ENCODE measurements at regions not wholly inside any gene's neighbourhood (a gene's known extent, or its start where the extent isn't known, plus 50 kb on each side); places are given as distances from the start of the nearest gene placed in this dataset.

DNA sequence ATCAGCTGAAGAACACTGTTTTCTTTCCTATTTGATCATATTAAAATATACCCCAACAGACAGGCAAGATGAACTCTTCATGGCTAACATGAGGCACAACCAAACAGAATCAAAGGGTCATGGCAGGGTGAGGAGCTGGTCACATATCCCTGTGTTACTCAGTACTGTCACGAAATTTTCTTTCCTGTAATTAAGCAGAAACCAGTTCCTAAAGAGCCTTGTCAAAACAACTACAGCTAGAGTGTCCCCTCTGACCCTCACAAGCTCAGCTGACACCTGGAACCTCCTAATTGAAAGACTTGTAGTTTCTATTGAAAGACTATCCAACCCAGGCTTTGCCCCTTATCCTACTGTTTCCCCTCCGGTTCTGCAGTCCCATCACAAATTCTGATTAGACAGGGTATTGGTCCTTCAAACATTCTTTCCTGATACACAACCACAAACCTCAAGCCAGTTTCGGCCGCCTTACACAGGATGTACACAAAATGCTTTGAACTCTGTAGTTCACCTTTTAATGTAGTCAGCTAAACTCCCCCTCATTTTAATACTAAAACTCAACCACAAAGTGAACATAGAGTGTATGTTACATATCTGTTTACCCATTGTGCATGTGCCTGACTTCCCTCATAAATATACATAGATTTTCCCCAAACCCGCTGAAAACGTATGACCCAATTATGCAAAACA, 651.9 kb downstream of the MRPL39 start:
- no peaks in the 10 kb centered on the region for H3K4me1 ChIP-seq
- no peaks in the 10 kb centered on the region for H3K9me3 ChIP-seq
- H3K27me3 ChIP-seq, result no peaks in the 10 kb centered on the region
- H3K4me3 ChIP-seq, result no peak overlapping the region
- WGBS, 2 donors (ENCODE audit: low coverage in 1 of 2), result 43 to 47% methylated on average over 5 to 6 of the region's 6 CpGs
- peak; percentile 33 for DNase-seq
- intact Hi-C loops (cut with DNase I; ENCODE audit: low total_unique reads), result no loop called here
- no peak overlapping the region for H3K27ac ChIP-seq
- in situ Hi-C loops (cut with MboI; ENCODE audit: low pct_ligation_motif_present in 1 of 4, low pct_unique_long_range_greater_than_20kb in 1 of 4, low sequenced_read_pairs in 3 of 4), result no loop called here
- TF ChIP-seq, protein P1, sequence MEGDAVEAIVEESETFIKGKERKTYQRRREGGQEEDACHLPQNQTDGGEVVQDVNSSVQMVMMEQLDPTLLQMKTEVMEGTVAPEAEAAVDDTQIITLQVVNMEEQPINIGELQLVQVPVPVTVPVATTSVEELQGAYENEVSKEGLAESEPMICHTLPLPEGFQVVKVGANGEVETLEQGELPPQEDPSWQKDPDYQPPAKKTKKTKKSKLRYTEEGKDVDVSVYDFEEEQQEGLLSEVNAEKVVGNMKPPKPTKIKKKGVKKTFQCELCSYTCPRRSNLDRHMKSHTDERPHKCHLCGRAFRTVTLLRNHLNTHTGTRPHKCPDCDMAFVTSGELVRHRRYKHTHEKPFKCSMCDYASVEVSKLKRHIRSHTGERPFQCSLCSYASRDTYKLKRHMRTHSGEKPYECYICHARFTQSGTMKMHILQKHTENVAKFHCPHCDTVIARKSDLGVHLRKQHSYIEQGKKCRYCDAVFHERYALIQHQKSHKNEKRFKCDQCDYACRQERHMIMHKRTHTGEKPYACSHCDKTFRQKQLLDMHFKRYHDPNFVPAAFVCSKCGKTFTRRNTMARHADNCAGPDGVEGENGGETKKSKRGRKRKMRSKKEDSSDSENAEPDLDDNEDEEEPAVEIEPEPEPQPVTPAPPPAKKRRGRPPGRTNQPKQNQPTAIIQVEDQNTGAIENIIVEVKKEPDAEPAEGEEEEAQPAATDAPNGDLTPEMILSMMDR (IDR thresholded peaks at IDR 0.05), result no peak
- TF ChIP-seq POLR2A (IDR thresholded peaks at IDR 0.05) (no peak), EP300 (IDR thresholded peaks at IDR 0.05; ENCODE audit: low read depth) (no peak), POLR2AphosphoS5 (IDR thresholded peaks at IDR 0.05) (no peak)
- H3K36me3 ChIP-seq, result no peaks in the 10 kb centered on the region

DNA sequence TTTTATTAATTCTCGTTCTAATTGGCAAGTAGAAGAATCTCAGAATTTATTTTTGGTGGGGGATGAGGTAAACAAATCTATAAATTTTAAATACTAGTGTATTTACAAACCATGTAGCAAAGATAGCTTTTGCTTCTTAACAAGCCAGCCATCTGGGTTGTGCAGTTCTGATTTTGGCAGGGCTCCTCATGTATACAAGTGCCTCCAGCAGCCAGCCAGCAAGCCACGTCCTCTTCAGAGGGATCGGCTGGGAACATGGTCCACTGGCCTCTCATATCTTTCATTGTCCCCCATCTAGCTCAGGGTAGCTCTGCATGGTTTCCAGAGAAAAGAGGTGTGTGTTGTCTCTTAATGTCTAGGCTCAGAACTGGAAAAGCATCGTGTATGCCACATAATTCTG, 659.1 kb downstream of the MRPL39 start:
- no peak for DNase-seq
- no peak overlapping the region for H3K27ac ChIP-seq
- WGBS, 2 donors (ENCODE audit: low coverage in 1 of 2), result 37 to 52% methylated on average over 2 to 4 of the region's 4 CpGs
- H3K27me3 ChIP-seq, result no peaks in the 10 kb centered on the region
- in situ Hi-C loops (cut with MboI; ENCODE audit: low pct_ligation_motif_present in 1 of 4, low pct_unique_long_range_greater_than_20kb in 1 of 4, low sequenced_read_pairs in 3 of 4) (no loop called here), intact Hi-C loops (cut with DNase I; ENCODE audit: low total_unique reads) (no loop called here)
- H3K4me1 ChIP-seq, result no peaks in the 10 kb centered on the region
- no peaks in the 10 kb centered on the region for H3K36me3 ChIP-seq
- H3K4me3 ChIP-seq, result no peak overlapping the region
- no peaks in the 10 kb centered on the region for H3K9me3 ChIP-seq
- no peak for TF ChIP-seq POLR2A (IDR thresholded peaks at IDR 0.05)
- TF ChIP-seq POLR2AphosphoS5 (IDR thresholded peaks at IDR 0.05), result no peak
- TF ChIP-seq, protein P1 (IDR thresholded peaks at IDR 0.05), result no peak
- no peak for TF ChIP-seq EP300 (IDR thresholded peaks at IDR 0.05; ENCODE audit: low read depth)

DNA sequence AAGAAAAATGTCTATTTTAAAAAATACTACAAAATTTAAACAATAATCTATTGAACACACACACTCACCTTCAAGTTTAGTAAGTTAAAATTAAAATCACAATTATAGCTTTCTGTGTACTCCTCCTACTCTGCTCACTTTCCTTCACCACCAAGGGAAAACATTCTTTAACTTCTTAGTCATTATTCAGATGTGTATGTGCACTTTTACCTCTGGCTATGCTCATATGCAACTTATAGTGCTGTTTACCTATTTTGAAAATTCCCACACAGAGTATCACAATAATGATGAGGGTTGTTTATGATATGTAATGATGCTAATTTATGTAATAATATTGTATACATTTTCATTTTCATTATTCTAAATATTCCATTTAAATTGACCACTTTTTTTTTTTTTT, 661.4 kb downstream of the MRPL39 start:
- Histone ChIP-seq H3K27me3 (no peaks in the 10 kb centered on the region), H3K9me3 (no peaks in the 10 kb centered on the region), H3K4me3 (no peak overlapping the region), H3K27ac (no peak overlapping the region), H3K4me1 (no peaks in the 10 kb centered on the region), H3K36me3 (no peaks in the 10 kb centered on the region)
- no peak for DNase-seq
- intact Hi-C loops (cut with DNase I; ENCODE audit: low total_unique reads), result no loop called here
- in situ Hi-C loops (cut with MboI; ENCODE audit: low pct_ligation_motif_present in 1 of 4, low pct_unique_long_range_greater_than_20kb in 1 of 4, low sequenced_read_pairs in 3 of 4), result no loop called here
- no peak for TF ChIP-seq POLR2AphosphoS5 (IDR thresholded peaks at IDR 0.05)
- TF ChIP-seq, protein P1 (IDR thresholded peaks at IDR 0.05), result no peak

DNA sequence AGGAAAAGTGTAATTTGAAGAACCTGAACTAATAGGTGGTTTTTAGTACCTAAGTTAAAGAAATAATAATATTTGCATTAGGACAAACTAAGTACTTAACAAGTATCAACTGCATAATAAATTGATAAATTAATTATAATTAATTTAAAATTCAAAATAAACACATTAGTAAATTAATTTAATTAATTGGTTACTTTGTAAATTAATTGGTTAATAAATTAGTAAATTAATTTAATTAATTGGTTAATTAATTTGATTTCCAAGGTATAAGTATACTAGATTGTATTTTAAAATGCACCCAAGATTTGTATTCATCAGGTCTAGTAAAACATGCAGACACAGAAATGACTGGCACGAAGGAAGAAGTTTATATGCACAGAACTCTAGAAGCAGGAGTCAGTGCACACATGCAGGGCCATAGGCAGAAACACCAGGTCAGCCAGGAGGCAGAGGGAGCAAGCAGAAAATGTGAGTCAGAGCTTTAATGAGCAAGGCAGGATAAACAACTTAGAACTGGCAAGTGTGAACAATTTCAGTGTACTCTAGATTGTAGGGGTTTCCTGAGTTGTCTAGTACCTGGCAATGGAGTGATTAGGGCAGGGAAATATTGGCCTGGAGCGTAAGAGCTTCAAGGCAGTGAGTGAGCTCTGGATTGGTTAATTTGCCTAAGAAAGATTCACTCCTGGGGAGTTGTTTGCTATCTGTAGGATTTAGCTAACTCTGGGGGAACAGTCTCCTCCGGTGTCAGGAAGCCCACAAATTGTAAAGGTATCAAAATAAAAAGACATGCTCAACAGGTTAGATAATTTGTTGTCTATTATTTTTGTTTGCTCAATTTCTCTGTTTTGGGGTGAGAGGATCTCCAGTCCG, 665.7 kb downstream of the MRPL39 start:
- no peak for DNase-seq
- intact Hi-C loops (cut with DNase I; ENCODE audit: low total_unique reads), result no loop called here
- no peak overlapping the region for H3K4me3 ChIP-seq
- no peak for TF ChIP-seq POLR2A (IDR thresholded peaks at IDR 0.05)
- TF ChIP-seq EP300 (IDR thresholded peaks at IDR 0.05; ENCODE audit: low read depth), result no peak
- peak in 1 of 3 donors; percentile 35 for TF ChIP-seq POLR2AphosphoS5 (IDR thresholded peaks at IDR 0.05)
- no peak overlapping the region for H3K27ac ChIP-seq
- peaks cover 0 to 6% (median 0%) of the 10 kb centered on the region in 4 donors for H3K4me1 ChIP-seq
- H3K36me3 ChIP-seq, result no peaks in the 10 kb centered on the region
- in situ Hi-C loops (cut with MboI; ENCODE audit: low pct_ligation_motif_present in 1 of 4, low pct_unique_long_range_greater_than_20kb in 1 of 4, low sequenced_read_pairs in 3 of 4), result no loop called here
- no peaks in the 10 kb centered on the region for H3K9me3 ChIP-seq
- 29 to 67% methylated on average over 1 to 4 of the region's 4 CpGs for WGBS, 2 donors (ENCODE audit: low coverage in 1 of 2)
- no peaks in the 10 kb centered on the region for H3K27me3 ChIP-seq

All from transverse colon (tissue), 4 donors.